ENCODE measurements at regions not wholly inside any gene's neighbourhood (a gene's known extent, or its start where the extent isn't known, plus 50 kb on each side); places are given as distances from the start of the nearest gene placed in this dataset.
"Not testable (repeated sequence)": the region's sequence is repeated elsewhere in the genome, so short reads cannot be mapped to it uniquely, and the experiment has no call there.

GRCh38 chr1:25171013-25171412 is 61.3 kb downstream of the SYF2 start:
- DNase-seq: not testable (repeated sequence)

GRCh38 chr1:25170439-25170838 is 61.9 kb downstream of the SYF2 start:
- DNase-seq: no peak

- no peak for DNase-seq
These were observed 62.7 kb downstream of the SYF2 start for GRCh38 chr1:25169610-25170009.

GRCh38 chr1:25169168-25169567 is 63.1 kb downstream of the SYF2 start:
- no peak for DNase-seq

GRCh38 chr1:25168193-25169071 is 63.9 kb downstream of the SYF2 start:
- DNase-seq: no peak

GRCh38 chr1:25167269-25168192 is 64.8 kb downstream of the SYF2 start:
- DNase-seq: no peak

GRCh38 chr1:25166847-25167246 is 65.5 kb downstream of the SYF2 start:
- no peak for DNase-seq

GRCh38 chr1:25163986-25164385 is 68.3 kb downstream of the SYF2 start:
- DNase-seq: no peak

- no peak for DNase-seq
These were observed 70.3 kb downstream of the SYF2 start for GRCh38 chr1:25161981-25162380.

GRCh38 chr1:25157846-25158245 is 74.5 kb downstream of the SYF2 start:
- DNase-seq: no peak

GRCh38 chr1:25150985-25151495 is 81.3 kb downstream of the SYF2 start:
- no peak for DNase-seq

GRCh38 chr1:25148673-25149300 is 83.5 kb downstream of the SYF2 start:
- DNase-seq: no peak

- no peak for DNase-seq
These were observed 85.8 kb downstream of the SYF2 start for GRCh38 chr1:25146451-25146855.

GRCh38 chr1:25145775-25146393 is 86.4 kb downstream of the SYF2 start:
- DNase-seq: no peak

GRCh38 chr1:25140073-25140797 is 92.1 kb downstream of the SYF2 start:
- no peak for DNase-seq

GRCh38 chr1:25137521-25138395 is 94.5 kb downstream of the SYF2 start:
- DNase-seq: no peak

- no peak for DNase-seq
These were observed 95.2 kb downstream of the SYF2 start for GRCh38 chr1:25137106-25137505.

- no peak for DNase-seq
These were observed 96.4 kb downstream of the SYF2 start for GRCh38 chr1:25135909-25136308.

- no peak for DNase-seq
These were observed 97.4 kb downstream of the SYF2 start for GRCh38 chr1:25134801-25135461.

GRCh38 chr1:25134307-25134706 is 98.0 kb downstream of the SYF2 start:
- no peak for DNase-seq
